SU-DHL-6 (cell line): ENCODE measurements at regions not wholly inside any gene's neighbourhood (a gene's known extent, or its start where the extent isn't known, plus 50 kb on each side); places are given as distances from the start of the nearest gene placed in this dataset.

Experiments
- CTCF ChIP-seq: fragments of 200-600 bp; sonication (generic); IDR thresholded peaks from one replicate; pipeline ENCODE4 v1.5.1; 2017; ENCODE audit warnings: antibody characterized with exemption, mild to moderate bottlenecking, low read length, moderate library complexity; ENCODE audit not compliant: insufficient read depth, poor library complexity, severe bottlenecking
- EZH2phosphoT487 ChIP-seq: fragments of 200-600 bp; sonication (generic), shearing (Covaris generic); conservative IDR thresholded peaks from 2 replicates; pipeline ENCODE4 v1.6.1; 2018; ENCODE audit warnings: mild to moderate bottlenecking, antibody characterized with exemption, low read length, moderate library complexity, mixed read lengths

GRCh38 chr12:13573698-13574321 lies 377.3 kb downstream of the EMP1 start:
- TF ChIP-seq CTCF (no peak), EZH2phosphoT487 (no peak)
